Head of caudate nucleus (tissue), 42 donors: ENCODE measurements at regions not wholly inside any gene's neighbourhood (a gene's known extent, or its start where the extent isn't known, plus 50 kb on each side); places are given as distances from the start of the nearest gene placed in this dataset.

ENCODE experiments used
- DNase-seq, 42 donors: peaks; one replicate each; pipeline versions ENCODE4 v3.0.0 to v3.0.0-alpha.2; 2020 to 2021; ENCODE audit warnings: mixed read lengths in 7 of 42
- intact Hi-C: fragments of 100-400 bp; cut with DNase I; formaldehyde crosslinking; loops from one replicate; pipeline ENCODE4 v1.15.0; 2022

DNA sequence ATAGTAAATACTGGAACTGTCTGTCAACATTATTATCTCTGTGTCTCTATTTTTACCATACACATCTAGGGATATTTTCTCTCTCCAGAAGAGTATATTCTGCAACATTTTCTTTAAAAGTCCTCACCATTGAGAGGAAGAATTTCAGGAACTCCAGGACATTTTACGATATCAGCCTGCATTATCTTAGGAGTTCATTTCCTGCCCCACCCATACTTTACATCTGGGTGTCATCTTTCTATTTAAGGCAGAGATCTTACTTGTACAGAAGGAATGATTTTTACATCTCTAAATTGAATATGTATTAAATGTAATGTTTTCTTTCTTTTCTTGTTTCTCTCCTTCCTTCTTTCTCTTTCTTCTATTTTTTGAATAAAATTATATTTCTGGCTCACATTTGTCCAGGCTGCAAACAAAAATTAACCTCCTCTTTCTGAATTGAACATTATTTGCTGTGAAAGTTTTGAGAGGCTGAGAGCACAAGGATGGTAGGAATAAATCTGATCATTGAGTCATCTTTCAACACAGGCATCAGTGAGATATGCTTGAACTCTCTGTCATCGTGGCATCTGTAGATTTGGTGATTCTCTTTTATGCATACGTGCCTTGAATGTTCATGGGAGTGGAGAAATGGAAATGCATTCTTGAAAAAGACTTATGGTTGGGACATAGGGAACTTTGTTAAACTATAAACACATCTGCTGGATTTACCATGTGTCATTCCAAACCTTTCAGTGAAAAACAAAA, 753.6 kb downstream of the SLC16A7 start:
- DNase-seq: no peak
- intact Hi-C loops: no loop called here

DNA sequence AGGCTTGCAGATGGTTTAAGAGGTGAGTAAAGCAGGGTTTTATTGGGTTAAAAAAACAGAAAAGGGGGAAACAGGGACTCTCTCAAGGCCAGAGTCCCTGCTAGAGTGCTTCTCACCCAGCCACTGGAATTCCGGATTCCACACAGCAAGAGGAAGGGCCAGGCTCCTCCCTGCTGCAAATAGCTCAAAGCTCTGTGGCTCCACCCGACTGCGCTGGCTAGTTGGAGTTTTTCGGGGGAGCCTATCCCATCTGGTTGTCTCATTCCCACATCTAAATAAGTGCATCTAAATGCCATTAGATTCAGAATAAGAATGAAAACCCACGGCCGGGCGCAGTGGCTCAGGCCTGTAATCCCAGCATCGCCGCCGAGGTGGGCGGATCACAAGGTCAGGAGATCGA, 791.5 kb downstream of the SLC16A7 start:
- intact Hi-C loops: no loop called here
- no peak for DNase-seq

DNA sequence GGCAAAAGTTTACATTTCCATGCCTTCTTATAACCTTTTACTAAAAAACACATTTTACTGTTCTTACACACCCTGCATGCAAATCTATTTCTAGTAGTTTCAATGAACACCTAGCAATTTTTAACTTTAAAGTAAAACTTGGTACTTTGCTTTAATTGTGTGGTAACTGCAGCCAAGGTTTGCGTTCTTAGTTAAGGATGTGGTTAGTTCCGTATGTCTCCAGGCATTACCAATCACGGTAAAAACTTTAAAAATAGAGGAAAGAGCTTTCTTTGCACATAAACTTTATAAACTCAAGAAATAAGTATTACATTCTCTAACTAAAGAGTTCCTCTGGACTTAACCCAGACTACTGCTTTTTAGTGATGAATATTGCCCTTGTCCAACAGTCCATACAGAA, 795.2 kb downstream of the SLC16A7 start:
- DNase-seq: no peak
- intact Hi-C loops: no loop called here

DNA sequence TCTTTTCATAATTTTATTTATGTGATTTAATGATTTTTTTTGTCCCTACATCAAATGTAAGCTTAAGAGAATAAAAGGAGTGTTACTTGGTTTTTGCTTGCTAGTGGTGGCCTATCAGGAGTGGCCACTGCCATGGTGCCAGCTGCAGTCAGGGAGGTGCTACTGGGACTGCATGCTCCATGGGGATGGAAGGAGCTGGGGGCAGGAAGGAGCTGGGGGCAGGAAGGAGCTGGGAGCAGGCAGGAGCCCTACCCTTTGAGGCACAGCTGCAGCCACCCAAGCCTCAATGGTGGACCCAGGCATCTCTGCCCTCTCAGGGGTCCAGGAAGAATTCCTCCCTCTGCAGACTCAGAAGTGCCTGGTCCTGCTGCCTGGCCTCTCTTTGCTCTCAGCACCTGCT, 796.0 kb downstream of the SLC16A7 start:
- intact Hi-C loops: no loop called here
- no peak for DNase-seq

DNA sequence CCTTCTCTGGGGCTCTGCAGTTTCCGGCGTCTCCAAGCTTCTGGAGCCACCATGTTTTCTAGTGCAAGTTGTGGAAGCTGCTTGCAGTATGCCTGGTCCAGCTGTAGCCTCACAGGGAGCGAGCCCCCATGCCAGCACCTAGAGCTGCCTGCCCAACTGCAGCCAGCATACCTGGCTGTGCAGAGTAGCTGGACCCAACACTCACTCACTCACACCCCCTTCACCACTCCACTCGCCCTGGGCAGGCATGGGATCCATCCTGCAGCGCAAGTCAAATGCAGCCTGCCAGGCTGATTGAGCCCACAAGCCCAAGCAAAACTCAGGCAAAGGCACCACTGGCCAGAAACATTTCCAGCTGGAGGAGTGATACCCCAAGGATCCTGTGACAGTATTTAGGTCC, 797.3 kb downstream of the SLC16A7 start:
- DNase-seq: no peak
- intact Hi-C loops: no loop called here

DNA sequence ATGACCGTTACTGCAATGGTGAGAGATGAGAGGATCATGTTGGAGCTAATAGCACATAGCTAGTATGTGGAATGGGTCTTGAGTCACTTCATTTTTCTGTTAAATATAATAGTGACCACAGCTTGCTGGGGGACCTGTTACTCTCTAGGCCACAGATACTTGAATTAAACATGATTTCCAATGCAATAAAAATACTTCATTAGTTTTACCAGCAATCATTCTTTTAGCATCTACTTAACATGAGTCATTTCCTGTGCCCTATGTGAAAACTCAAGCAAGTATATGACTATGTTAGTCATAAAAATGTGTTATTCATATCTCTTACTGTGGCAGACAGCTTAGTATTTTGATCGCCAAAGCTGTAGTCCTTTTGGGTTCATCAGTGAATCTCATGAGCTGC, 798.8 kb downstream of the SLC16A7 start:
- intact Hi-C loops: no loop called here
- DNase-seq: no peak

DNA sequence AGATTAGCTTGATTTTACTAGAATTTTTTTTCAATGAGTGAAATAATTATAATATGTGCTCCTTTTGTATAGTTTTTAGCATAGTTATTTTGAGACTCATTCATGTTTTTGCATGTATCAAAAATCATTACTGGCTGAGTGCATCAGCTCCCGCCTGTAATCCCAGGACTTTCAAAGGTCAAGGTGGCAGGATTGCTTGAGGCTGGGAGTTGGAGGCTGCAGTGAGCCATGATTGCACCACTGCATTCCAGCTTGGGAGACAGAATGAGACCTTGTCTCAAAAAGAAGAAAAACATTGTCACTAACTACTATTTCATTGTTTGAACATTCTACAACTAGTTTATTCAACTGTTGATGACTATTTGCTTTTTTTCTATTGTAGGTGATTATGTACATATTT, 802.7 kb downstream of the SLC16A7 start:
- DNase-seq: no peak
- intact Hi-C loops: no loop called here

DNA sequence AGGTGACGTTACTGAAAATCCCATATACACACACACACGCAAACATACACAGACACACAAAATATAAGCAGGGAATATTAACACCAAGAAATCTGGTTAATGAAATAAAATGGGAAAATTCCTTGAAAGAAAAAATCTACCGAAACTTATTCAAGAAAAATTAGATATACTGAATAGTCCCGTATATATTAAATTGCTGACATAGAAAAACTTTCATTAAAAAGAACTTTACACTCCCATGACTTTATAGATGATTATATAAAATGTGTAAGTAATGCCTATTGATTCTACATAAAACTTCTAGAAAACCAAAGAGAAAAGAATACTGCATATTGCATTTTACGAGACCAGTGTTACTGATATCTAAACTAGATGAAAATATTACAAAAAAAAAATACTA, 803.2 kb downstream of the SLC16A7 start:
- intact Hi-C loops: no loop called here

DNA sequence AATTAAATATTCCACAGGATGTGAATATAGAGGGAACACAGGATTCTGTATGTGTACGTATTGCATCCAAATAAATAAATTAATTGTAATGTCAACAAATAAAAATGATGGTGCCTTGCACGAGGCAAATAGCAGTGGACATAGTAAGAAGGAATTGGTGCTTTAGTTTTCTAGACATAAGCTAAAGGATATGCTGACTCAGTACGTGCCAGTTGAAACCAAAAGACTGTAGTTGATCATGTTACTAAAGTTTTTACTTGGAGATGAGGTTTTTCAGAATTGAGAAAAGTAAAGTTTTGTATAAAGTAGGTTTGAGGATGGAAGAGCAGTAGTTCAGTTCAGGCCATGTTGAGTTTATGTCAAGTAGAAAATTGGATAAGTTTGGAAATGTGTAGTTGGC, 807.2 kb downstream of the SLC16A7 start:
- no peak for DNase-seq
- intact Hi-C loops: no loop called here

More for the DNA sequence above, 803.2 kb downstream of the SLC16A7 start:
- DNase-seq: no peak

DNA sequence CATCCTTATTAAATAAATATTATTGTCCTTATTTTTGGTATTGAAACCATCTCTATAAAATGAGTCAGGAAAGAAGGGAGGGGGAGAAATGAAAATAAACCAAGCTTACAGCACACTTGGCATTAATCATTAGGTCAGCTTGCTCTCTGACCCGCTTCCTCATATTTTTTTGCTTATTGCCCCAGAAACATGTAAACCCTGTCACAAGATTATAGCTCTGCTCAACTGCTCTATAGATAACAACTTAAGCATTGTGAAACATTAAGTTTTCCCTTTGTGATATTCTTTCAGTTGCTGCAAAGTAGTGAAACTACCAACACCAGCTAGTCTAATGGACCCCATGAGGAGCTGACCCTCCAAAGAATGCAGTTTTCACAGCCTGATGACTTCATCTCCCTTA, 819.5 kb downstream of the SLC16A7 start:
- DNase-seq: no peak
- intact Hi-C loops: no loop called here

DNA sequence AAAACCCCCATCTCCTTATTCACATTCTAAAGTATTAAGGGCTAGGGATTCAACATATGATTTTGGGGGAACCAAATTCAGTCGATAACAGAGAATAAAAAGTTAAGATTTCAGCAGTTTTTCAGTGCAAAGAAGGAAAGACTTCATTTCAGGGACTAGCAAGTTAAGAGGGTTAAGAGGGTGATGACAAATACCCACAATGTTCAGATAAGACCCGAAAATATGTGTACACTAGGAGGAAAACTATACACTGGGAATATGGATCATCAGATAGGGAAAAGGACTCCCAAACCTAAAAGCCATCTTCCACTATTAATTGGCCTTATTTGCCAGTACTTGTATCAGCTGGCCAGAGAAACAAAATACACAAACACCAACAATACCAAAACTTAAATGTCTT, 824.2 kb downstream of the SLC16A7 start:
- intact Hi-C loops: no loop called here
- no peak for DNase-seq

DNA sequence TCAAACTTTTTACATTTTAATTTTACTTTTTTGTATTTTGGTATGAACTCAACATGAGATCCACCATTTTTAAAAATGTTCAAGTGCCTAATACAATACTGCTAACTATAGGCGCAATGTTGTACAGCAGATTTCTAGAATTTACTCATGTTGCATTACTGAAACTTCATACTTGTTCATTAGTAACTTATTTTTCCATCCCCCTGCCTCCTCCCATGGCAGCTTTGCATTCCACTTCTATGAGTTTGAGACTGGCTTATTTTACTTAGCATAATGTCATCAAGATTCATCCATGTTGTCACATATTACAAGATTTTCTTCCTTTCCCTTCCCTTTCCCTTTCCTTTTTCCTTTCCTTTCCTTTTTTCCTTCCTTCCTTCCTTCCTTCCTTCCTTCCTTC, 825.9 kb downstream of the SLC16A7 start:
- no peak for DNase-seq

DNA sequence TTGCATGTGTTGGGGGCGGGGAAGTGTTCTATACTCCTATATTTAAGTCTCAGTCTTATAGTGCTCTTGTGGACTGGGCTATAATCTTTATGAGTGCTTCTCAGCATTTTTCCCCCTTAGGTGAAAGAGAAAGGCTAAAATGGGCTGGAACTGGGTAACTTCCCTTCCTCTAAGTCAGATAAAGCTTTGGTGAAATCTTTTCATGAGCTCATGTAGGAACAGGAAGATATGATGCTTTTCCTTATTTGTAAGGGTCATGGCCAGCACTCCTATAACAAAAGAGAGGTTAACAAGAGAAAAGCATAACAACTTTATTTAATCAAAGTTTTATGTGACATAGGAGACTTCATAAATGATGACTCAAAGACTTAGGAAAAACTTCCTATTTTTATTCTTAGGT, 841.5 kb downstream of the SLC16A7 start:
- intact Hi-C loops: no loop called here

More for the DNA sequence above, 825.9 kb downstream of the SLC16A7 start:
- intact Hi-C loops: no loop called here

DNA sequence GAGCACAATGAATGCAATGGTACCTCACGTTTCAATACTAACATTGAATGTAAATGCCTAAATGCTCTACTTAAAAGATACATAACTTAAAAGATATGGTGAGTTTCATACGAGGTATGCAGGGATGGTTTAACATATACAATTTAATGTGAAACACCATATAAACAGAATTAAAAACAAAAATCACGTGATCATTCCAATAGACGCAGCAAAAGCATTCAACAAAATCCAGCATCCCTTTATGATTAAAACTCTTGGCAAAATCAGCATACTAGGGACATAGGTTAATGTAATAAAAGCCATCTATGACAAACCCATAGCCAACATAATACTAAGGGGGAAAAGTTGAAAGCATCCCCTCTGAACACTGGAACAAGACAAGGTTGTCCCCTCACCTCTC, 845.7 kb downstream of the SLC16A7 start:
- no peak for DNase-seq
- intact Hi-C loops: no loop called here

More for the DNA sequence above, 841.5 kb downstream of the SLC16A7 start:
- DNase-seq: no peak

DNA sequence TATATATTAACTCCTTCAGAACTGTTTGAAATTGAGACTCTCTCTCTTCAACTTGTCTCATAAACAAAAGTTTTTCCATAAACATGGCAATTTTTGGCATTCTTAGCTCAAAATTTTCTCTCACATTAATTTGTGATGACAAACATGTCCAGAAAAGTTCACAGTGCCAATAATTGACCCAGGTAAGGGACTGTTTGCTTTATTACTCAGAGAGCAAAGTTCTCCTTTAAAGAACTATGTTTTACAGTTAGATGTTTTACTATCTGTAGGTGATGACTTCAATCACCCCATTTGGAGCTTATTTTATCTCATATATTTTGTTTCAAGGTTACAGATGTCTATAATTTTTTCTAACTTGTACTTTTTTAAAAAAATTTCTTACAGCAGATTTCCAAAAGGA, 855.6 kb downstream of the SLC16A7 start:
- intact Hi-C loops: no loop called here
- DNase-seq: no peak

DNA sequence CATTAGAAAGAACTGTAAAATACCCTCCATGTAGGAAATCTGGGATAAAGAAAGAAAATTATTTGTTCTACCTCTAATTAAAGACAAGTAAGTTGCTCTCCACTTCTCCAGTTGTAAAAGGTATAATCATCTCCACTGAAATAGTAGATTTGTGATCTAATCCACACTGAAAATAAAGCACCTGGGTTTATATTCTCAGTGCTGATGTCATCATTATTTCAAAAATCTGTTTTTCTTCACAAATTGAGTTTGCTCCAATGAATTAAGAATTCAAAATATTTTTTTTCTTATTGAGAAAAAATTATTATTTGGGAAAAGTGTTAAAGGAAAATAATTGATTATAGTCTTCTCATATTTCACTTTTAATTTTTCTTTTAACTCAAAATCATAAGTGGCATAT, 869.2 kb downstream of the SLC16A7 start:
- no peak for DNase-seq
- intact Hi-C loops: no loop called here

DNA sequence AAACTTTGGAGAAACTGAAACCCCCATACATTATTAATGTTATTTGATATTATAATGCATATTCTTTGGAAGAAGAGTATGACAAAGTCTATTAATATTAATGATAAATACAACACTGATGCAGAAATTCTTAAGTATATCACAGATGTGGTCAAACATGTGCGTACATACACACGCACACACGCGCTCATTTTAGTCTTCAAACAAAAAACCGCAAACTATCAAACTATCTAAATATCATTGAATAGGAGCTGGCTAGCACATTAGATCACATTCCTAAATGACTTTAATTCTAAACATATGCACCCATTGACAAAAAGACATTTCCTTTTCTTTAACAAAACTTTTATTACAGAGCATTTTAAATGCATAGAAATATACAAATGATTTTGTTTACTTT, 872.7 kb downstream of the SLC16A7 start:
- intact Hi-C loops: no loop called here
- DNase-seq: no peak

DNA sequence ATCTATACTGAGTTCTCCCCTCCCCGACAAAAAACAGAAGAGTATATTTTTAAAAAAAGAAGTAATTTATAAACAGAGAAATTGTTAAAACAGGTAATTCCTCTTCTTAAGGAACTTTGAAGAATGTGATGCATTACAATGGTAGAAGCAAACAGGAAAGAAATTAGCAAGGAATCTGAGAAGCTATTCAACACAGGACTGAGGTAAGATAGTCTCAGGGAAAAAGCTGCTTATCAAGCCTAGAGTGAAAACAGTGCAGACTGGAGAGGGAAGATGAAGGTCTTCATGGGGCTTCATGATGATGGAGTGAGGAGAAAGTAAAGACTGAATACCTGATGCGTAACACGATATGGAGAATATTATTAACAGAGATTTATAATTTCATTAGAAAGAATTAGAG, 880.0 kb downstream of the SLC16A7 start:
- DNase-seq: no peak
- intact Hi-C loops: no loop called here

DNA sequence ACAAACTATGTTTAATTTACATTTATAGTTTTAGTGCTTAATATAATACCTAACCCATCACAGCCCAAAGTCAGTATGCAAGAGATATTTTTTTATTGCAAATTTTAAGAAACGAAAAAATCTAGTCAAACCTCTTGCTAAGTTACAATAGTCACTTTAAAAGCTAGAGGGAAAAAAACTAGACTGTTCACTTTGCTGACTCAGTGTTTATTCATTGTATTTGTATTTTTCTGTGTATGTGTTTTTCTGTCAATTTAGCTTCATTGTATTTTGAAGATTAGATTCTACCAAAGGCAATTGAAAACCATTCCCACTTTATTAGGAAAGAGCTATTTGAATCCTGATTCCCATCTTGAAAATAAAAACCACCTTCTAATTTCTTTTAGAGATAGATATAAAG, 891.5 kb downstream of the SLC16A7 start:
- no peak for DNase-seq
- intact Hi-C loops: no loop called here

DNA sequence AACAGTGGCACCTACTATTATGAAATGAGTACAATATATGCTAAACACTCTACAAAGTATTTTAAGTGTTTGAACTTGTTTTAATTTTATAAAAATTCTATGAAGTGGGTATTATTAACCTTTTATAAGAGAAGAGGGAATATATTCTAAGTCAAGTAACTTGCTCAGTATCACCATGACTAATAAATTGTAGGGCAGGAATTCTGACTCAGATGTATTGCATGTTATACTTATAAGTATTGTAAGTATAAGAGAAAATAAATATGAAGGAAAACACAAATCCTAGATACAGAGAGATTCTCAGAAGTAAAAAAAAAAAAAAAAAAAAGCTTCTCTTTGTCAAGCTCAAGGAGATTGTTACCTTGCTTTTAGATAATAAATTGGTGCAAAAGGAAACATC, 893.2 kb downstream of the SLC16A7 start:
- intact Hi-C loops: no loop called here

DNA sequence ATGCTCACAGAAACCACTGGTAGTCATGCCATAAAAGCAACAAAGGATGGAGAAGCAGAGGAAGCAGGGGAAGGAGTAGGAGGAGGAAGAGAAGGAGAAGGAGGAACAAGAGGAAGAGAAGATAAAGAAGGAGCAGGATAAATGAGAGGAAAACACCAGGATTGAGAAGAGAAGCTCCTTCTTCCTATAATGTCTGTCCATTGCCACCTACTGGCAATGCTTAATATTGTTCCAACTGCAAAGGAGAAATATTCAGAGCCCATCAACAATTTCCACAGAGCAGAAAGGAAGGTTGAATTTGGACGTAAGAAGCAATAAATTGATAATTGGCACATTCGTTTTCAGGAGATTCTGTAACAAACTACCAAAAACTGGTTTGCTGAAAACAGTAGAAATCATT, 898.4 kb downstream of the SLC16A7 start:
- intact Hi-C loops: no loop called here
- DNase-seq: peak in 2 of 42 donors; percentile 2 to 6

More for the DNA sequence above, 893.2 kb downstream of the SLC16A7 start:
- DNase-seq: no peak

DNA sequence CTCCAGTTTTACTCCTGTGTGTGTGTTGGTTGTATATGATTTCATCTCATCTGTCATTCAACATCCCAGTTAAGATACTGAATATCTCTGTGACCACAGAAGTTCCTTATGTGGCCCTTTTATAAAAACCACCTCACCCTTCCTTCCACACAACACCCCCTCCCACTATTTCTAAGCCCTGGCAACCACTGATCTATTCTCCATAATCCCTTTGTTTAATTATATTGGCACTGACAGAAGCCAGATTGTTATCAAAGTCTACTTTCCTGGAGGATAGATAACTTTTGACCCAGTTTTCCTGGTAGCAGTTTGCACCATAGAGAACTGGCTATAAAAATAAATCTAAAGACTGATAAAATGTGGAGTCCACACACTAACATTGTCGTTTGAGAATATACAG, 902.8 kb downstream of the SLC16A7 start:
- intact Hi-C loops: no loop called here
- no peak for DNase-seq
